NOMO-1 treated with DMSO at 0.1 percent for 48 hours (cell line): ENCODE measurements at regions not wholly inside any gene's neighbourhood (a gene's known extent, or its start where the extent isn't known, plus 50 kb on each side); places are given as distances from the start of the nearest gene placed in this dataset.

Source experiments
- DNase-seq: peaks from one replicate; lab custom pipeline; 2025; ENCODE audit not compliant: unreplicated experiment; lab: John Stamatoyannopoulos, UW

DNA sequence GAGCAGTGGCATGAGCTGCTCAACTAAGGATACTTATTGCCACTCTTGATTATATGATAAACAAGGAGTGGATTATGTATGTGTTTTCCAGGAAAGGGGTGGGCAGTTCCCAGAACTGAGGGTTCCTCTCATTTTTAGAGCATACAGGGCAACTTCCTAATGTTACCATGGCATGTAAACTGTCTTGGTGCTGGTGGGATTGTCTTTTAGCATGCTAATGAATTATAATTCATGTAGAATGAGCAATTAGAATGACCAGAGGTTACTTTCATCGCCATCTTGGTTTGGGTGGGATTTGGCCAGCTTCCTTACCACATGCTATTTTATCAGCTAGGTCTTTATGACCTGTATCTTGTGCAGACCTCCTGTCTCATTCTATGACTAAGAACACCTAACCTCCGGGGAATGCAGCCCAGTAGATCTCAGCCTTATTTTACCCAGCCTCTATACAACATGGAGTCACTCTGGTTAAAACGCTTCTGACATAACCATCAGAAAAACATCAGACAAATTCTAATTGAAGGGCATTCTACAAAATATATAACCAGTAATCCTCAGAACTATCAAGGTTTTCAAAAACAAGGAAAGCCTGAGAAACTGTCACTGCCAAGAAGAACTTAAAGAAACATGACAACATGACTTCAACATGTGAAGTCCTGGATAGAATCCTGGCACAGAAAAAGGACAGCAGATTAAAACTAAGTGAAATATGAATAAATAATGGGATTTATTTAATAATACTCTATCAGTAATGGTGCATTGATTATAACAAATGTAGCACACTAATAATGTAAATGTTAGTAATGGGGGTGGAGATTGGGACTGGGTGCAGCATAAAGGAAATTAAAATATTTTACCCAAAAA is 365.0 kb downstream of the SEMA3D start:
- no peak for DNase-seq

DNA sequence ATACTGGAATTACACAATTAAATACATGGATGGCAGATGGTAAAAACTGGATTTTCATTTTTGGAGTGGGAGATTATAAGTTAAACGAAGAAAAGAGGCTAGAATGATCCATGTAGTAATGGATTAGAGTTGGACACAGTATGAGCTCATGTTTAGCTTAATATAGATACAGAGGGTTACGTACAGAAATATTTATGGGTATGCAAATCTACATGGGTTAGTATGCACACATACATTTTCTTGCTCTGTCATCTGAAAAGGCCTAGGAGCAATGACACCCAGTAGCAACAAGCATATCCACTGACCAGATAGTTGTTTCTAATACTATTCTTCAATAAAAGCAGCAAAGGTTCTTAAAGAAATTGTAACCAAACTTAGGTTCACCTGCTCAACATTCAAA is 366.4 kb downstream of the SEMA3D start:
- no peak for DNase-seq

- DNase-seq = no peak
These were observed 369.8 kb downstream of the SEMA3D start for GRCh38 chr7:84817016-84817415.

GRCh38 chr7:84813376-84813775 is 373.5 kb downstream of the SEMA3D start:
- no peak for DNase-seq

DNA sequence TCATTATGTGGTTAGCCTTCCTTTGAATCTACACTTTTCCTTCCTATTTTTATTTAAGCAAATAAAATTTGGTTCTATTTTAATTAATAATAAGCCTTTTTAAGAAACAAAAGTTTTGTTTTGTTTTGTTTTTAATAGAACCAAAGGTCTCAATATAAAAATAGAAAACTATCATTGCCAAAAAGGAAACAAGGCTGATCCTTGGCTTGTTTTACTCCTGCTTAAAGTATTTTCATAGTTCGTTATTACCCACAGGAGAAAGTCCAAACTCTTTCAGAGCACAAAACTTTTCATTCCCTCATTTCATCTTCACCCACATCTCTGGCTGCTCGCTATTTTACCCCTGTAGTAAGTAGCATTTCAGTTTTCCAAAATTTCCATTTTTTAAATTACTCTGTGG is 374.8 kb downstream of the SEMA3D start:
- DNase-seq = no peak

DNA sequence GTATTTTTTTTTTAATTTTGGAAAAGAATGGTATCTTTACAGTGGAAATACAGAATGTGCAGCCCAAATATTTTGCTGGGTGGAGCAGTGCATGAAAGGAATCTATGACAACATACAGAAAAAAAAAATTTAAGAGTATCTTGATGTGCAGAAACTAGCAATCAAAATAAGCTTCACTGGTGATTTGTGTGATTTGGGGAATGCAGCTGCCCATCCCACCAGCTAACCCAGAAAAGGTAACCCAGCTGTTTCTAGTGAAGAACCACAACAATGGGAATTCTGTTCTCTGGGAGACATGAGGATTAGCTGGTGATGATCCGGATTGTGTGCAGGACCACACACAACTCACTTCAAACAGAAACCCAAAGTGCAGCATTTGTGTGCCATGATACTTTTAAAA is 375.5 kb downstream of the SEMA3D start:
- no peak for DNase-seq

DNA sequence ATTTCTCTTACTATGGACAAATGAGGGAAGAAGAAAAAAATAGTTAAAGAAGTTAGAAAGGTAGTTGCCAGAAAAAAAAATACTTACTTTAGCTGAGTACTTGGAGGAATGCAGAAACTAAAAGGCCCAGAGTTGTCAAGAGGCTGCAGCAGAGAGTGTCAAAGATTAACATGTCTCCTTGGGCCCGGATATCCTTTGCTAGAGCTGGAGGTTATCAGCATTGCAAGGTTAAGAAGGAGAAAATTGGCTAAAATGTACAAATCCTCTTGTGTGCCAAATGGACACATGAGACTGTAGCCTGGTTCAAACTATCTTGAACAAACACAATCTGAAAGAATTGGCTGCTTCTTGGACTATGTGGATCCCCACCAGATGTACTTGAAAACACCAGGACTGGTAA is 377.0 kb downstream of the SEMA3D start:
- DNase-seq = no peak

GRCh38 chr7:84803979-84804378 is 382.9 kb downstream of the SEMA3D start:
- no peak for DNase-seq

- DNase-seq = no peak
These were observed 385.5 kb downstream of the SEMA3D start for GRCh38 chr7:84801396-84801795.

DNA sequence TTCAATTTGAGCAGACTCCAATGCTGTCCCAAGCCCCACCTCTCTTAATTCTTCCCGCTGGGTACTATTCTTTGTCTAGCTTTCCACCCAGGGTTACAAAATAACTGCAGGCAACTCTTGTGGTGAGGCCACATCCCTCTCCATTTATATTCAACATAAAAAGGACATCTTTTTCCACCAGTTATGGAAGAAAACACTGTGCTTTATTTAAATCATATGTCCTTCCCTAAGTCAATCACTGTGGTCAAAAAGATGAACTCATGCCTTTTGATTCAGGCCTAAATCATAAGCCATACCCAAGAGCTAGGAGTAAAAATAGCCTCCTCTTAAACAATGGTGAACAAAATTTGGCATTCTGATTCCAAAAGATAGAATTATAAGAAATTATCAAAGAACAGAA is 386.0 kb downstream of the SEMA3D start:
- DNase-seq = no peak

GRCh38 chr7:84799106-84799505 is 387.8 kb downstream of the SEMA3D start:
- DNase-seq = no peak

DNA sequence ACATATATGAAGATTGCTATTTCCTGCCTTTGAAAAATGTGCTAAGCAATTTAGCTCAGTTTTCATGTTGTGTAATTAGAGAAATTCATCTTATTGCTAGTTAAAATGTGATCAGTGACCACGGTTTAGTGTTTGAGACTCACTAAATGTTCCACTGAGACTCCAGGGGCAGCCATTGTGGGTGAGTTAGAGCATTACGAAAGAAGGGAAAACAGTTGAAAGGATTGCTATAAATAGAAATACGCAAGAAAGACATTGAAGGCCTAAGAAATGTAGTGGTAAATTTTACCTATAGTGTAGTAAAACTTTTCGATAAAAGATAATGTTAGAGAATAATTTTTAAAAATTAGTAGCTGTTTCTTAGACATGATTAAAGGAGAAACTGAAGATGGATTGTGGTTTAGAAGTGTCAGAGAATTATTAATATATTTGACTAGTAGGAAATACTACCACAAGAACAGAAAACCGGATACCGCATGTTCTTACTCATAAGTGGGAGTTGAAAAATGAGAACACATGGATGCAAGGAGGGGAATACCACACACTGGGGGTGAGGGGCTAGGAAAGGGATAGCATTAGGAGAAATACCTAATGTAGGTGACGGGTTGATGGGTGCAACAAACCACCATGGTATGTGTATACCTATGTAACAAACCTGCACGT is 394.5 kb downstream of the SEMA3D start:
- DNase-seq = peak; percentile 96

DNA sequence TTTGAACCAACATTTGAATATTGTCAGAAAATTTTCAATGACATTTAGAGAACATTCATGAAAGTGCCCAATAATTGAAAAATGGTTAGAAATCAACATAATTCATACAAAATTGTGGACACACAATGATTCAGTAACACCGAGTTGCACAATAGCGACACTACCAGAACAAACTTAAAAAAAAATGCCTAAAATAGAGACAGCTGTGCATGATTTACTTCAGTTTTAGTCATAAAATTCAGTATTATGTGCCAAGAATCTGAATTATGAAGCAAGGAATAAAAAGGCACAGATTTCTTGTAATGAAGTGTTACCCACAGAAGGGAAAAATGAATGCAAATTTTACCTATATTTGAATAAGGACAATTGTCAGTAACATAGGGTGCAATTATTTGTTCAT is 396.0 kb downstream of the SEMA3D start:
- peak; percentile 94 for DNase-seq

DNA sequence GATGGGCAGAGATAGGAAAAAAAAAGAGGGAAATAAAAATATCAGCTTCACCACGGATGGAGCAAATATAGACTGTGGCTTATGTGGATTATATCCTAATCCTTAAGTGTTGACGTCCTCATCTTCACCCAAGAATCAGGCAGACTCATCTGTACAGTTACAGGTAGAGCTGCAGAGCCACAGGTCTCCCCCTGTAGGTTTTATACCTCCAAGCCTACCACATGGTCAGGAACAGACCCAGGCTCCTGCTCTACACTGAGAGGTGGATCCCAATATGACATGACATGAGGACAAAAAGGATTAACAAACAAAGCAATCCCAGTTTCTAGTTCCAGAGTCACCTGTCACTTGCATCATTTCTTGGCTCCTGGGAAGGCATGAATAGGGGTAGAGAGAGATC is 400.8 kb downstream of the SEMA3D start:
- DNase-seq = no peak

DNA sequence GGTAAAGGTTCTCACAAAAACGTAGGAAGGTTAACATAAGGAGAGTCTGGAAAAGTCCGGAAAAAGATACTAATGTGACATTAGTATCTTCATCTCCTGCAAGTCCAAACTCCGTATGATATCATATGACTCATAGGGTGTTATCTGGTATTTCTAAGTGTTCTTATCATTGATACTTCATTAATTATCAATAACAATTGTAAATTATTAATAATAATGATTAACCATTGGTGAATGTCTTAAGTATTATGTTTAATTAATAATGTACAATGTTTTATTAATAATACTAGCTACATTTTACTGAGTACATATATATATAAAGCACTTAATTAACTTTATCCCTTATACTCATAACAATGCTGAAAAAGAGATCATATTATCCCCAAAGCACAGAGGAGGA is 402.4 kb downstream of the SEMA3D start:
- DNase-seq = no peak

GRCh38 chr7:84783141-84783778 is 403.6 kb downstream of the SEMA3D start:
- peak; percentile 48 for DNase-seq

- no peak for DNase-seq
These were observed 405.0 kb downstream of the SEMA3D start for GRCh38 chr7:84781838-84782237.

DNA sequence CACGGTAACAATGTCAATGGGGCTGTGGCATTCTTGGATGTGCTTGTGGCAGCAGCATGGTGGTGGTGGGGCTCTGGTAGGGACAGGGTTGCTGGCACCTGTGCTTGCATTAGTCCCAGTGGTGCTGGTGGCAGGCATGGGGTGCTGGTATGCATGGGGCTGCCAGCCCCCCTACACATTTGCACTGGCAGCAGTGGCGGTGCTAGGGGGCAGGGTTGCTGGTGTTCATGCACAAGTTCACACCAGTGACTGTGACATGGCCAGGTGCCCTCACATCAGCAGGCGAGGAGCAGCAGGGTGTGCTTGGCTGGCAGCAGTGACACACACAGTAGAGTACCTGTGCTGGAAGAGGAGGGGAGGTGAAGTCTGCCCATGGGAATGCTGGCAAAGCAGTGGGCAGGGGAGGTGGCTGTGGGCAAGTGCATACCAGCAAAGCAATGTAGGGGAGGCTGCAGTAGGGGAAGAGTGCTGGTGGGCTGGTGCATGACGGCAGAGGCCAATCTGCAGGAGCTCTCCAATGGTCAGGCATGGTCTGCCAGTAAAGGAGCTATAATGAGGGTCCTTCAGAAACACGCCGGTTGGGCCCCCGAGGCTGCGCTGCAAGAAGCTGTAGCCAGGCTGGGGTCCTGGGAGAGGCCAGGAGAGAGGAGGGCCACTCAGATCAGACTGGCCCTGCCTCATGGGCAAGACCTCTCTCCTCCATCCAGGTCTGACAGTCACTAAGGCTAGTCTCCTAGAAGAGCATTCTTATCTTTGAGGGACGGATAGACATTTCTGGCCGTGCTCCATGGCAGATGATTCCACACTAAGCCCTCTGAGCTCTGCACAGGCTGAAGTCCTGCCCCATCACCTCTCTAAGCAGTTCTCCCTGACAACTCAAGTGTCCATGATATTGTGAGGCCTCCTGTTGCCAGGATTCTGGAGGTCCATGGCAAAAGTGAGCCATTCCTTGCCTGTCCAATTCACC is 406.4 kb downstream of the SEMA3D start:
- no peak for DNase-seq

- DNase-seq = no peak
These were observed 429.1 kb downstream of the SEMA3D start for GRCh38 chr7:84757761-84758160.

DNA sequence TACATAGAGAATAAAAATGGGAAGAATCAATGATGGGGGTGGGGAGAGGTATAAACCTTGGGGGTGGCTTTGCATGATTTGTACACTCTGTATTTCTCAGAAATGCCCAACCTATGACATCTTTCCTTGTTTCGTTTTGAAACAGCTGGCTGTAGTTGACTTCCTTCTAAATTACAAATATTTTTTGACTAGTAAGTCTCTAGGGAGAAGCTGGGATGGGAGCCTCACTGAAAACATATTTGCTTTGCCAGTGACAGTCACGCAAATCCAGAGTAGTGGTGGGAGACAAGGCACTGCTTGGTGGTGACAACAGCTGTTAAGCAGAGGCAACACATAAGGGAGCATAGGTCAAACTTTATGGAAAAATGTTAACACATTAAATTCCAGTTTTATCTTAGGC is 440.5 kb downstream of the SEMA3D start:
- DNase-seq = no peak

- no peak for DNase-seq
These were observed 442.5 kb downstream of the SEMA3D start for GRCh38 chr7:84744385-84744784.
